GM23338 (cell line): ENCODE measurements at regions not wholly inside any gene's neighbourhood (a gene's known extent, or its start where the extent isn't known, plus 50 kb on each side); places are given as distances from the start of the nearest gene placed in this dataset.
A peak's percentile ranks its signal among the peaks of the same experiment; 100 is the strongest.
"Not testable (repeated sequence)": the region's sequence is repeated elsewhere in the genome, so short reads cannot be mapped to it uniquely, and the experiment has no call there.

ENCODE experiments used
- ATAC-seq: fragments of 200-7000 bp; cut with Tn5 transposase; 3 replicates; pipeline ENCODE4 v1.9.1; 2020
- DNase-seq: peaks from one replicate; pipeline ENCODE4 v3.0.0-alpha.2; 2015; ENCODE audit warnings: low spot score
- H2AFZ ChIP-seq: fragments of 200-600 bp; sonication (generic); 2 replicates; pipeline ENCODE4 v1.8.0; 2016; ENCODE audit warnings: antibody characterized with exemption, mild to moderate bottlenecking, moderate library complexity
- H3F3A ChIP-seq: fragments of 200-600 bp; sonication (generic); replicated peaks from 2 replicates; pipeline ENCODE4 v1.8.0; 2017; ENCODE audit warnings: antibody characterized with exemption, mixed run types, low read depth
- H3K27ac ChIP-seq: fragments of 200-600 bp; sonication (generic); 2 replicates; pipeline ENCODE4 v1.6.1; 2016; ENCODE audit warnings: low read depth
- H3K27me3 ChIP-seq: fragments of 200-600 bp; sonication (generic); 2 replicates; pipeline ENCODE4 v1.8.0; 2016; ENCODE audit warnings: mild to moderate bottlenecking, mixed run types, moderate library complexity; ENCODE audit not compliant: insufficient read depth
- H3K36me3 ChIP-seq: fragments of 200-600 bp; sonication (generic); 2 replicates; pipeline ENCODE4 v1.8.0; 2016; ENCODE audit warnings: mild to moderate bottlenecking; ENCODE audit not compliant: insufficient read depth
- H3K4me1 ChIP-seq: fragments of 200-600 bp; sonication (generic); 2 replicates; pipeline ENCODE4 v1.8.0; 2016; ENCODE audit warnings: mild to moderate bottlenecking, moderate library complexity; ENCODE audit not compliant: insufficient read depth
- H3K4me2 ChIP-seq: fragments of 200-600 bp; sonication (generic); 2 replicates; pipeline ENCODE4 v1.7.1; 2017; ENCODE audit warnings: mixed run types
- H3K4me3 ChIP-seq: fragments of 200-600 bp; sonication (generic); 2 replicates; pipeline ENCODE4 v1.6.1; 2016; ENCODE audit warnings: mixed run types
- H3K79me2 ChIP-seq: fragments of 200-600 bp; sonication (generic); replicated peaks from 2 replicates; pipeline ENCODE4 v1.8.0; 2017; ENCODE audit warnings: mild to moderate bottlenecking; ENCODE audit not compliant: insufficient read depth
- H3K9me2 ChIP-seq: fragments of 200-600 bp; sonication (generic); 2 replicates; pipeline ENCODE4 v1.8.0; 2017; ENCODE audit not compliant: insufficient read depth
- H4K20me1 ChIP-seq: fragments of 200-600 bp; sonication (generic); replicated peaks from 2 replicates; pipeline ENCODE4 v1.8.0; 2017; ENCODE audit warnings: mild to moderate bottlenecking; ENCODE audit not compliant: insufficient read depth
- H3K27ac Mint-ChIP-seq: 2 replicates; pipeline ENCODE4 v1.8.0; 2020; ENCODE audit warnings: inconsistent platforms, mild to moderate bottlenecking, moderate library complexity, mixed read lengths
- H3K27me3 Mint-ChIP-seq: 3 replicates; pipeline ENCODE4 v1.8.0; 2022; ENCODE audit warnings: low read depth, mild to moderate bottlenecking, moderate library complexity, mixed read lengths, inconsistent platforms; ENCODE audit not compliant: insufficient read depth, poor library complexity
- H3K36me3 Mint-ChIP-seq: 3 replicates; pipeline ENCODE4 v1.8.0; 2021; ENCODE audit warnings: low read depth, mild to moderate bottlenecking, inconsistent platforms, moderate library complexity, mixed read lengths
- H3K4me1 Mint-ChIP-seq: 3 replicates; pipeline ENCODE4 v1.8.0; 2020; ENCODE audit warnings: mild to moderate bottlenecking, inconsistent platforms, mixed read lengths
- H3K4me3 Mint-ChIP-seq: 3 replicates; pipeline ENCODE4 v1.8.0; 2021; ENCODE audit warnings: moderate library complexity, mild to moderate bottlenecking, inconsistent platforms, mixed read lengths
- H3K9me3 Mint-ChIP-seq: 3 replicates; pipeline ENCODE4 v1.8.0; 2020; ENCODE audit warnings: moderate library complexity, mild to moderate bottlenecking, inconsistent platforms, mixed read lengths
- CTCF ChIP-seq, 2 experiments: fragments of 200-600 bp in 1 of 2; sonication (generic) in 1 of 2; conservative IDR thresholded peaks; 2 replicates each; pipeline versions ENCODE4 v1.5.1 to v1.6.1; 2016 to 2017; ENCODE audit warnings: antibody characterized with exemption in 2 of 2, low read depth in 2 of 2, mild to moderate bottlenecking in 2 of 2, moderate library complexity in 1 of 2
- ETS1 ChIP-seq: IDR thresholded peaks from 2 replicates; pipeline ENCODE4 v1.6.1; 2016; ENCODE audit warnings: antibody characterized with exemption
- EZH2 ChIP-seq: fragments of 200-600 bp; sonication (generic); IDR thresholded peaks from one replicate; pipeline ENCODE4 v1.8.0; 2017; ENCODE audit warnings: antibody characterized with exemption, mild to moderate bottlenecking, low read depth; ENCODE audit not compliant: unreplicated experiment
- EZH2phosphoT487 ChIP-seq: fragments of 200-600 bp; sonication (generic); IDR thresholded peaks from one replicate; pipeline ENCODE4 v1.8.1; 2018; ENCODE audit warnings: antibody characterized with exemption; ENCODE audit not compliant: unreplicated experiment
- POLR2AphosphoS5 ChIP-seq: IDR thresholded peaks from 2 replicates; pipeline ENCODE4 v1.6.1; 2016; ENCODE audit warnings: antibody characterized with exemption, low read depth
- STAT1 ChIP-seq: IDR thresholded peaks from one replicate; pipeline ENCODE4 v1.6.1; 2016; ENCODE audit warnings: antibody characterized with exemption; ENCODE audit not compliant: unreplicated experiment
- ZNF114 ChIP-seq: fragments of 250-450 bp; sonication (Bioruptor Pico); IDR thresholded peaks from 2 replicates; pipeline ENCODE4 v1.5.0; 2020; ENCODE audit warnings: mild to moderate bottlenecking, moderate library complexity
- ZNF331 ChIP-seq: fragments of 250-450 bp; sonication (Bioruptor Pico); IDR thresholded peaks from 2 replicates; pipeline ENCODE4 v1.5.0; 2020; ENCODE audit warnings: low read depth, mild to moderate bottlenecking, moderate library complexity

GRCh38 chr3:74904646-74905045 is 290.2 kb upstream of the CNTN3 start:
- Mint-ChIP-seq H3K4me1 (no peaks in the 10 kb centered on the region), H3K27ac (no peak overlapping the region), H3K36me3 (no peaks in the 10 kb centered on the region), H3K4me3 (no peak overlapping the region), H3K27me3 (no peaks in the 10 kb centered on the region), H3K9me3 (no peaks in the 10 kb centered on the region)
- Histone ChIP-seq H3K27ac (no peak overlapping the region), H3F3A (no peaks in the 10 kb centered on the region), H3K36me3 (no peaks in the 10 kb centered on the region), H2AFZ (no peak overlapping the region), H4K20me1 (no peaks in the 10 kb centered on the region), H3K4me2 (no peak overlapping the region), H3K4me3 (no peak overlapping the region), H3K27me3 (no peaks in the 10 kb centered on the region), H3K4me1 (no peaks in the 10 kb centered on the region), H3K79me2 (no peaks in the 10 kb centered on the region), H3K9me2 (no peaks in the 10 kb centered on the region)
- no peak for DNase-seq
- no peak for TF ChIP-seq ETS1
- no peak for TF ChIP-seq ZNF114 (CRISPR knock-in tag)
- no peak for TF ChIP-seq EZH2phosphoT487
- TF ChIP-seq STAT1 = no peak
- TF ChIP-seq CTCF (conservative IDR thresholded peaks at IDR 0.05; ENCODE audit: low read depth in 2 of 2) = no peak
- TF ChIP-seq POLR2AphosphoS5 = no peak
- TF ChIP-seq EZH2 = no peak
- no peak for ATAC-seq

- H3K9me2 ChIP-seq, H4K20me1 ChIP-seq, H3K9me3 Mint-ChIP-seq, H3K4me3 ChIP-seq, H3K27ac Mint-ChIP-seq, H3K79me2 ChIP-seq, H3K36me3 Mint-ChIP-seq, H3K27me3 Mint-ChIP-seq, H2AFZ ChIP-seq, H3K4me3 Mint-ChIP-seq, H3K4me1 ChIP-seq, ATAC-seq, DNase-seq, H3F3A ChIP-seq, H3K4me2 ChIP-seq, H3K27me3 ChIP-seq, H3K36me3 ChIP-seq, H3K27ac ChIP-seq, H3K4me1 Mint-ChIP-seq: not testable (repeated sequence)
Observed at GRCh38 chr3:74899796-74900516, 285.5 kb upstream of the CNTN3 start.

GRCh38 chr3:74897006-74897405 is 282.5 kb upstream of the CNTN3 start:
- no peaks in the 10 kb centered on the region for H3K27me3 ChIP-seq
- no peaks in the 10 kb centered on the region for H3K36me3 Mint-ChIP-seq
- H3K9me2 ChIP-seq = no peaks in the 10 kb centered on the region
- DNase-seq (peak; percentile 45), ATAC-seq (peak; percentile 70)
- no peak overlapping the region for H3K27ac Mint-ChIP-seq
- no peaks in the 10 kb centered on the region for H3K4me1 Mint-ChIP-seq
- no peak overlapping the region for H3K4me2 ChIP-seq
- H3F3A ChIP-seq = no peaks in the 10 kb centered on the region
- H3K36me3 ChIP-seq = no peaks in the 10 kb centered on the region
- no peak overlapping the region for H3K4me3 ChIP-seq
- H3K27ac ChIP-seq = no peak overlapping the region
- H4K20me1 ChIP-seq = no peaks in the 10 kb centered on the region
- no peaks in the 10 kb centered on the region for H3K79me2 ChIP-seq
- no peaks in the 10 kb centered on the region for H3K4me1 ChIP-seq
- H3K9me3 Mint-ChIP-seq = no peaks in the 10 kb centered on the region
- no peaks in the 10 kb centered on the region for H3K27me3 Mint-ChIP-seq
- no peak overlapping the region for H3K4me3 Mint-ChIP-seq
- H2AFZ ChIP-seq = no peak overlapping the region
- no peak for TF ChIP-seq ZNF331 (CRISPR knock-in tag)
